ENCODE measurements at regions not wholly inside any gene's neighbourhood (a gene's known extent, or its start where the extent isn't known, plus 50 kb on each side); places are given as distances from the start of the nearest gene placed in this dataset.

- peaks cover 0 to 7% (median 0%) of the 10 kb centered on the region in 7 donors for H3K4me1 Mint-ChIP-seq
- Histone ChIP-seq H3K4me1 (ENCODE audit: control insufficient read depth in 2 of 2, insufficient read depth in 2 of 2, low read length in 2 of 2) (no peaks in the 10 kb centered on the region), H3K4me3 (ENCODE audit: low read length) (no peak overlapping the region), H3K9me3 (ENCODE audit: control insufficient read depth in 2 of 3, low read length in 3 of 3) (no peaks in the 10 kb centered on the region), H3K27me3 (ENCODE audit: control insufficient read depth in 2 of 2, insufficient read depth in 2 of 2, low read length in 2 of 2) (no peaks in the 10 kb centered on the region), H3K36me3 (ENCODE audit: control insufficient read depth in 2 of 3, insufficient read depth in 3 of 3, low read length in 3 of 3) (no peaks in the 10 kb centered on the region), H3K27ac (ENCODE audit: low read depth, low read length) (no peak overlapping the region)
- ChIA-PET CTCF (no interaction called here), POLR2A (no interaction called here)
- H3K9me3 Mint-ChIP-seq: peaks cover 0 to 3% (median 0%) of the 10 kb centered on the region in 11 donors
- peaks cover 0 to 19% (median 8%) of the 10 kb centered on the region in 5 donors for H3K27me3 Mint-ChIP-seq
- no peak overlapping the region for H3K27ac Mint-ChIP-seq
- DNase-seq (no peak), ATAC-seq (no peak)
- H3K4me3 Mint-ChIP-seq: no peak overlapping the region
- no peaks in the 10 kb centered on the region for H3K36me3 Mint-ChIP-seq
- intact Hi-C loops (cut with micrococcal nuclease): no loop called here
Observed at GRCh38 chr15:47503876-47504275, 213.4 kb upstream of the SEMA6D start.

- peak; percentile 42 for ATAC-seq
- Mint-ChIP-seq H3K4me3 (no peak overlapping the region), H3K27ac (no peak overlapping the region), H3K27me3 (peaks cover 0 to 19% (median 8%) of the 10 kb centered on the region in 5 donors), H3K36me3 (no peaks in the 10 kb centered on the region), H3K9me3 (peaks cover 0 to 3% (median 0%) of the 10 kb centered on the region in 11 donors), H3K4me1 (peaks cover 0 to 7% (median 0%) of the 10 kb centered on the region in 7 donors)
- POLR2A ChIA-PET: no interaction called here
- no peak overlapping the region for H3K4me3 ChIP-seq (ENCODE audit: low read length)
- no peaks in the 10 kb centered on the region for H3K9me3 ChIP-seq (ENCODE audit: control insufficient read depth in 2 of 3, low read length in 3 of 3)
- intact Hi-C loops (cut with micrococcal nuclease): no loop called here
- no peak for DNase-seq
- H3K27me3 ChIP-seq (ENCODE audit: control insufficient read depth in 2 of 2, insufficient read depth in 2 of 2, low read length in 2 of 2): no peaks in the 10 kb centered on the region
- H3K27ac ChIP-seq (ENCODE audit: low read depth, low read length): no peak overlapping the region
- H3K4me1 ChIP-seq (ENCODE audit: control insufficient read depth in 2 of 2, insufficient read depth in 2 of 2, low read length in 2 of 2): no peaks in the 10 kb centered on the region
- H3K36me3 ChIP-seq (ENCODE audit: control insufficient read depth in 2 of 3, insufficient read depth in 3 of 3, low read length in 3 of 3): no peaks in the 10 kb centered on the region
- CTCF ChIA-PET: interaction anchor here (0.6 kb wide), 1 partner anchor 397 kb away, joined by 3 read pairs; no protein-coding TSS in a partner anchor
Observed at GRCh38 chr15:47504624-47505256, 212.6 kb upstream of the SEMA6D start.

- Histone ChIP-seq H3K36me3 (ENCODE audit: control insufficient read depth in 2 of 3, insufficient read depth in 3 of 3, low read length in 3 of 3) (no peaks in the 10 kb centered on the region), H3K9me3 (ENCODE audit: control insufficient read depth in 2 of 3, low read length in 3 of 3) (no peaks in the 10 kb centered on the region), H3K27me3 (ENCODE audit: control insufficient read depth in 2 of 2, insufficient read depth in 2 of 2, low read length in 2 of 2) (no peaks in the 10 kb centered on the region), H3K4me3 (ENCODE audit: low read length) (no peak overlapping the region), H3K27ac (ENCODE audit: low read depth, low read length) (no peak overlapping the region), H3K4me1 (ENCODE audit: control insufficient read depth in 2 of 2, insufficient read depth in 2 of 2, low read length in 2 of 2) (no peaks in the 10 kb centered on the region)
- intact Hi-C loops (cut with micrococcal nuclease): no loop called here
- H3K27me3 Mint-ChIP-seq: peaks cover 0 to 15% (median 8%) of the 10 kb centered on the region in 5 donors
- H3K27ac Mint-ChIP-seq: no peak overlapping the region
- H3K4me3 Mint-ChIP-seq: no peak overlapping the region
- ChIA-PET CTCF (no interaction called here), POLR2A (no interaction called here)
- H3K4me1 Mint-ChIP-seq: peaks cover 0 to 7% (median 0%) of the 10 kb centered on the region in 7 donors
- H3K36me3 Mint-ChIP-seq: no peaks in the 10 kb centered on the region
- DNase-seq: no peak
- ATAC-seq: no peak
- H3K9me3 Mint-ChIP-seq: peaks cover 0 to 3% (median 0%) of the 10 kb centered on the region in 11 donors
Observed at GRCh38 chr15:47505712-47506328, 211.5 kb upstream of the SEMA6D start.

- Mint-ChIP-seq H3K36me3 (no peaks in the 10 kb centered on the region), H3K27ac (no peak overlapping the region), H3K27me3 (peaks cover 0 to 15% (median 8%) of the 10 kb centered on the region in 5 donors), H3K4me3 (no peak overlapping the region), H3K4me1 (peaks cover 0 to 7% (median 0%) of the 10 kb centered on the region in 7 donors), H3K9me3 (peaks cover 0 to 3% (median 0%) of the 10 kb centered on the region in 11 donors)
- H3K4me1 ChIP-seq (ENCODE audit: control insufficient read depth in 2 of 2, insufficient read depth in 2 of 2, low read length in 2 of 2): no peaks in the 10 kb centered on the region
- no peak overlapping the region for H3K4me3 ChIP-seq (ENCODE audit: low read length)
- ChIA-PET POLR2A (no interaction called here), CTCF (no interaction called here)
- no peak for DNase-seq
- H3K27ac ChIP-seq (ENCODE audit: low read depth, low read length): no peak overlapping the region
- H3K27me3 ChIP-seq (ENCODE audit: control insufficient read depth in 2 of 2, insufficient read depth in 2 of 2, low read length in 2 of 2): no peaks in the 10 kb centered on the region
- intact Hi-C loops (cut with micrococcal nuclease): no loop called here
- no peaks in the 10 kb centered on the region for H3K36me3 ChIP-seq (ENCODE audit: control insufficient read depth in 2 of 3, insufficient read depth in 3 of 3, low read length in 3 of 3)
- no peaks in the 10 kb centered on the region for H3K9me3 ChIP-seq (ENCODE audit: control insufficient read depth in 2 of 3, low read length in 3 of 3)
- no peak for ATAC-seq
Observed at GRCh38 chr15:47506329-47507100, 210.8 kb upstream of the SEMA6D start.

- no peaks in the 10 kb centered on the region for H3K4me1 ChIP-seq (ENCODE audit: control insufficient read depth in 2 of 2, insufficient read depth in 2 of 2, low read length in 2 of 2)
- no peaks in the 10 kb centered on the region for H3K9me3 ChIP-seq (ENCODE audit: control insufficient read depth in 2 of 3, low read length in 3 of 3)
- H3K9me3 Mint-ChIP-seq: peaks cover 0 to 3% (median 0%) of the 10 kb centered on the region in 11 donors
- H3K4me3 Mint-ChIP-seq: no peak overlapping the region
- ATAC-seq (no peak), DNase-seq (no peak)
- no peak overlapping the region for H3K27ac Mint-ChIP-seq
- intact Hi-C loops (cut with micrococcal nuclease): no loop called here
- H3K36me3 Mint-ChIP-seq: no peaks in the 10 kb centered on the region
- peaks cover 0 to 10% (median 8%) of the 10 kb centered on the region in 5 donors for H3K27me3 Mint-ChIP-seq
- no peaks in the 10 kb centered on the region for H3K36me3 ChIP-seq (ENCODE audit: control insufficient read depth in 2 of 3, insufficient read depth in 3 of 3, low read length in 3 of 3)
- peaks cover 0 to 7% (median 0%) of the 10 kb centered on the region in 7 donors for H3K4me1 Mint-ChIP-seq
- ChIA-PET POLR2A (no interaction called here), CTCF (no interaction called here)
- no peak overlapping the region for H3K27ac ChIP-seq (ENCODE audit: low read depth, low read length)
- no peaks in the 10 kb centered on the region for H3K27me3 ChIP-seq (ENCODE audit: control insufficient read depth in 2 of 2, insufficient read depth in 2 of 2, low read length in 2 of 2)
- H3K4me3 ChIP-seq (ENCODE audit: low read length): no peak overlapping the region
Observed at GRCh38 chr15:47507221-47507985, 209.9 kb upstream of the SEMA6D start.

GRCh38 chr15:47511261-47511660, 206.0 kb upstream of the SEMA6D start:
- ChIA-PET CTCF (no interaction called here), POLR2A (no interaction called here)
- Mint-ChIP-seq H3K36me3 (no peaks in the 10 kb centered on the region), H3K4me1 (no peaks in the 10 kb centered on the region), H3K27ac (no peak overlapping the region), H3K9me3 (peaks cover 0 to 3% (median 0%) of the 10 kb centered on the region in 11 donors), H3K27me3 (no peaks in the 10 kb centered on the region), H3K4me3 (no peak overlapping the region)
- Histone ChIP-seq H3K27me3 (ENCODE audit: control insufficient read depth in 2 of 2, insufficient read depth in 2 of 2, low read length in 2 of 2) (no peaks in the 10 kb centered on the region), H3K4me3 (ENCODE audit: low read length) (no peak overlapping the region), H3K9me3 (ENCODE audit: control insufficient read depth in 2 of 3, low read length in 3 of 3) (no peaks in the 10 kb centered on the region), H3K36me3 (ENCODE audit: control insufficient read depth in 2 of 3, insufficient read depth in 3 of 3, low read length in 3 of 3) (no peaks in the 10 kb centered on the region), H3K4me1 (ENCODE audit: control insufficient read depth in 2 of 2, insufficient read depth in 2 of 2, low read length in 2 of 2) (no peaks in the 10 kb centered on the region), H3K27ac (ENCODE audit: low read depth, low read length) (no peak overlapping the region)
- no peak for DNase-seq
- intact Hi-C loops (cut with micrococcal nuclease): no loop called here
- no peak for ATAC-seq

Measured in naive thymus-derived CD4-positive, alpha-beta T cell (primary cell).